HEK293T (cell line): ENCODE measurements at regions not wholly inside any gene's neighbourhood (a gene's known extent, or its start where the extent isn't known, plus 50 kb on each side); places are given as distances from the start of the nearest gene placed in this dataset.

Source experiments
- FOXK2 ChIP-seq: fragments of 450-650 bp; IDR thresholded peaks from 2 replicates; pipeline ENCODE4 v1.6.1; 2016; ENCODE audit warnings: mild to moderate bottlenecking
- FOXM1 ChIP-seq: fragments of 450-650 bp; IDR thresholded peaks from 2 replicates; pipeline ENCODE4 v1.6.1; 2017; ENCODE audit warnings: mild to moderate bottlenecking, borderline replicate concordance
- HDGF ChIP-seq: fragments of 450-650 bp; IDR thresholded peaks from 2 replicates; pipeline ENCODE4 v1.6.1; 2017; ENCODE audit warnings: antibody characterized with exemption, borderline replicate concordance
- ZNF384 ChIP-seq: fragments of 450-650 bp; IDR thresholded peaks from 2 replicates; pipeline ENCODE4 v1.6.1; 2016

- TF ChIP-seq FOXK2 (no peak), ZNF384 (no peak), FOXM1 (no peak), HDGF (no peak)
These were observed 159.9 kb upstream of the GSE1 start for GRCh38 chr16:85453194-85453678.
